ENCODE measurements at regions not wholly inside any gene's neighbourhood (a gene's known extent, or its start where the extent isn't known, plus 50 kb on each side); places are given as distances from the start of the nearest gene placed in this dataset.
"Not testable (repeated sequence)": the region's sequence is repeated elsewhere in the genome, so short reads cannot be mapped to it uniquely, and the experiment has no call there.

DNA sequence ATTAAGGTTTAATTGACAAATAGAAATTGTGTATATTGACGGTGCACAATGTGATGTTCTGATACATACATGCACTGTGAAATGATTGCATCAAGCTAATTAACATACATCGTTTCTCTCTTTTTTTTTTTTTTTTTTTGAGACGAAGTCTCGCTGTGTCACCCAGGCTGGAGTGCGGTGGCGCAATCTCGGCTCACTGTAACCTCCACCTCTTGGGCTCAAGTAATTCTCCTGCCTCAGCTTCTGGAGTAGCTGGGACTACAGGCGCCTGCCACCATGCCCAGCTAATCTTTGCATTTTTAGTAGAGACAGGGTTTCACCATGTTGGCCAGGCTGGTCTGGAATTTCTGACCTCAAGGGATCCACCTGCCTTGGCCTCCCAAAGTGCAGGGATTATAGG is 69.9 kb upstream of the JCAD start:
- not testable (repeated sequence) for H3K9ac ChIP-seq (ENCODE audit: low read depth in 1 of 3, low read length in 3 of 3); H3K36me3 ChIP-seq (ENCODE audit: control insufficient read depth in 3 of 3, insufficient read depth in 3 of 3, low read length in 3 of 3); H3K4me1 ChIP-seq (ENCODE audit: control insufficient read depth in 3 of 3, insufficient read depth in 3 of 3, low read length in 3 of 3); H3K27ac ChIP-seq (ENCODE audit: low read depth, low read length); H3K4me3 ChIP-seq (ENCODE audit: low read length in 3 of 3); H3K27me3 ChIP-seq (ENCODE audit: control insufficient read depth in 3 of 3, insufficient read depth in 3 of 3, low read length in 3 of 3); H3K9me3 ChIP-seq (ENCODE audit: control insufficient read depth in 3 of 3, low read length in 3 of 3)

DNA sequence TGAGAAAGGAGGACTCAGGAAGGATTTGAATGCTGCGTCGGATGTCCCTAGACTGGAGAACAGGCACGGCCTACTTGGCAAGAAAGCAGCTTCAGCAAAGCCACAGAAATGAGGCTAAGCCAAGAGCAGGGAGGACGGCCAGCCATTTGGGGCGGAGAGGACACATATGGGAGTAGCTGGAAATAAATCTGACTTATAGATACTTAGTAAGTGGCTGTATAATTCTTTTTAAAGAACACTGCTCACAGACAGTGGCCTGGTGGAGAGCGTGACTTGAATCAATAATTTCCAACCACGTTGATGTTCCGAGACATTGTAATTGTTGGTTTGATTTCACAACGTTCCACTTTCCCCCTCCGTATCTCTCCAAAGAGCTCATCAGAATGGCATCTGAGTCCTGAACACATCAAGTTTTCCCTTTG is 67.7 kb upstream of the JCAD start:
- H3K27me3 ChIP-seq (ENCODE audit: control insufficient read depth in 3 of 3, insufficient read depth in 3 of 3, low read length in 3 of 3) = no peaks in the 10 kb centered on the region
- no peak overlapping the region for H3K27ac ChIP-seq (ENCODE audit: low read depth, low read length)
- H3K4me1 ChIP-seq (ENCODE audit: control insufficient read depth in 3 of 3, insufficient read depth in 3 of 3, low read length in 3 of 3) = peaks cover 0 to 4% (median 0%) of the 10 kb centered on the region in 3 donors
- no peaks in the 10 kb centered on the region for H3K9me3 ChIP-seq (ENCODE audit: control insufficient read depth in 3 of 3, low read length in 3 of 3)
- H3K36me3 ChIP-seq (ENCODE audit: control insufficient read depth in 3 of 3, insufficient read depth in 3 of 3, low read length in 3 of 3) = no peaks in the 10 kb centered on the region
- H3K4me3 ChIP-seq (ENCODE audit: low read length in 3 of 3) = no peak overlapping the region
- no peak overlapping the region for H3K9ac ChIP-seq (ENCODE audit: low read depth in 1 of 3, low read length in 3 of 3)

DNA sequence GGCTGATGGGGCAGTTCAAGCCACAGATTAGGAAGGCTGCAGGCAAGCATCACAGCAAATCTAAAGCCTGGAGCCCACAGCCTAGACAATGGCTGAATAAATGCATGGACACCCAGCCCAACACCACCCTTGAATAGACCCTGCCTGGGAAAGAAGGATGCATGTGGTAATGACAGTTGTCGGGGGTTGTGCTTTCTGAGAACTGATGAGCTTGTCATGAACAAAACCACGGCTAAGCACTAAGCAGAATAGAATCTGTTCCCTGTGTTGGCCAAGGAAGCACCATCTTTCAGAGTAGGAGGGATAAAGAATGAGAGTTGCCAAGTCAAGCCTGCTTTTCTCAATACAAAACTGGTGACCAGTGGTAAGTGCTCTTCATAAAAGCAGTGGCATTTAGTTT is 66.1 kb upstream of the JCAD start:
- Histone ChIP-seq H3K27me3 (ENCODE audit: control insufficient read depth in 3 of 3, insufficient read depth in 3 of 3, low read length in 3 of 3) (no peaks in the 10 kb centered on the region), H3K4me1 (ENCODE audit: control insufficient read depth in 3 of 3, insufficient read depth in 3 of 3, low read length in 3 of 3) (peaks cover 0 to 4% (median 0%) of the 10 kb centered on the region in 3 donors), H3K4me3 (ENCODE audit: low read length in 3 of 3) (no peak overlapping the region), H3K36me3 (ENCODE audit: control insufficient read depth in 3 of 3, insufficient read depth in 3 of 3, low read length in 3 of 3) (no peaks in the 10 kb centered on the region), H3K9ac (ENCODE audit: low read depth in 1 of 3, low read length in 3 of 3) (no peak overlapping the region), H3K9me3 (ENCODE audit: control insufficient read depth in 3 of 3, low read length in 3 of 3) (no peaks in the 10 kb centered on the region), H3K27ac (ENCODE audit: low read depth, low read length) (no peak overlapping the region)

DNA sequence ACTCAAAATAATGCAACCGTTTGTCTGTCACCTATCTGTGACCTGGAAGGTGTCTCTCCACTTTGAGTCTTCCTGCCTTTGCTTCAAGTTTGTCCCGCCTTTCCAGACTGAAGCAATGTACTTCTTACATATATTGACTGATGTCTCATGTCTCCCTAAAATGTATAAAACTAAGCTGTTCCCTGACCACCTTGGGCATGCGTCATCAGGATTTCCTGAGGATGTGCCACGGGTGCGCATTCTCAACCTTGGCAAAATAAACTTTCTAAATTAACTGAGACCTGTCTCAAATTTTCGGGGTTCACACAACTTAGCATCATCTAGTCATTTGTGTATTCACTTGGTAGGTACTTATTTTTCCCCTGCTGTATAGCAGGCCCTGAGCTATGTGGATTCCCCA is 65.3 kb upstream of the JCAD start:
- no peaks in the 10 kb centered on the region for H3K27me3 ChIP-seq (ENCODE audit: control insufficient read depth in 3 of 3, insufficient read depth in 3 of 3, low read length in 3 of 3)

DNA sequence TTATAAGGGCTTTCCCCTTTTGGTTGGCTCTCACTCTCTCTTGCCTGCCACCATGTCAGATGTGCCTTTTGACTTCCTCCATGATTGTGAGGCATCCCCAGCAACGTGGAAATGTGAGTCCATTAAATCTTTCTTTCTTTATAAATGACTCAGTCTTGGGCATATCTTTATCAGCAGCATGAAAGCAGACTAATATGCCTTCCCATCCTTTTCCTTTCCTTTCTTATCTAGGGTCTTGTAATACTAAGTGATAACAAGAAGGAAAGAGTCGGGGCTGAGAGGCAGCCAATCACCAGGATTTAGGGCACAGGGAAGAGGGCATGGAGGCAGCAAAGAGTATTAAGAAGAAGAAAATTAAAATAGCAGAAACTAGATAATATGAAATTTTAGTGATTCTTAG is 62.0 kb upstream of the JCAD start:
- Histone ChIP-seq H3K27me3 (ENCODE audit: control insufficient read depth in 3 of 3, insufficient read depth in 3 of 3, low read length in 3 of 3) (no peaks in the 10 kb centered on the region), H3K9ac (ENCODE audit: low read depth in 1 of 3, low read length in 3 of 3) (no peak overlapping the region), H3K9me3 (ENCODE audit: control insufficient read depth in 3 of 3, low read length in 3 of 3) (no peaks in the 10 kb centered on the region), H3K36me3 (ENCODE audit: control insufficient read depth in 3 of 3, insufficient read depth in 3 of 3, low read length in 3 of 3) (no peaks in the 10 kb centered on the region), H3K4me3 (ENCODE audit: low read length in 3 of 3) (no peak overlapping the region), H3K27ac (ENCODE audit: low read depth, low read length) (no peak overlapping the region), H3K4me1 (ENCODE audit: control insufficient read depth in 3 of 3, insufficient read depth in 3 of 3, low read length in 3 of 3) (no peaks in the 10 kb centered on the region)

More for the DNA sequence above, 65.3 kb upstream of the JCAD start:
- H3K9me3 ChIP-seq (ENCODE audit: control insufficient read depth in 3 of 3, low read length in 3 of 3) = no peaks in the 10 kb centered on the region
- H3K4me1 ChIP-seq (ENCODE audit: control insufficient read depth in 3 of 3, insufficient read depth in 3 of 3, low read length in 3 of 3) = peaks cover 0 to 4% (median 0%) of the 10 kb centered on the region in 3 donors
- no peak overlapping the region for H3K27ac ChIP-seq (ENCODE audit: low read depth, low read length)
- H3K9ac ChIP-seq (ENCODE audit: low read depth in 1 of 3, low read length in 3 of 3) = no peak overlapping the region
- no peak overlapping the region for H3K4me3 ChIP-seq (ENCODE audit: low read length in 3 of 3)
- H3K36me3 ChIP-seq (ENCODE audit: control insufficient read depth in 3 of 3, insufficient read depth in 3 of 3, low read length in 3 of 3) = no peaks in the 10 kb centered on the region

DNA sequence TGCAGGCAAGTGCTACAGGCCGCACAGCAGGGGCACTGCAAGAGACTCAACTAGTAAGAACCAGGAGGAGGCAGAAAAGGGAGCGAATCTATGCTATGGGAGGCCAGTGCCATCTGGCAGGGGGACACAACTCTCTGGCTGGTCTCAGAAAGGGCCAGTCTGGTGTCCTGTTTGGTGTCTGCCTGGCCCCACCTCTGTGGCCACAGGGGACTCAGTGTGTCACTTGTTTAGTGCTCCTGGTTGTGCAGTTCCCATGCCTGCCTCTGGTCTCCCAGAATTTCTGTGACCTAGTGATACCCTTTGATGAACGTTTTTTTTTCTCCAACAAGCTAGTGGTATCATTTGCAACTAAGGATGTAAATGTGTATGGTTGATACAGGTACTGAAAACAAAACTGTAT is 59.2 kb upstream of the JCAD start:
- Histone ChIP-seq H3K4me3 (ENCODE audit: low read length in 3 of 3) (no peak overlapping the region), H3K27ac (ENCODE audit: low read depth, low read length) (no peak overlapping the region), H3K27me3 (ENCODE audit: control insufficient read depth in 3 of 3, insufficient read depth in 3 of 3, low read length in 3 of 3) (no peaks in the 10 kb centered on the region), H3K9ac (ENCODE audit: low read depth in 1 of 3, low read length in 3 of 3) (no peak overlapping the region), H3K9me3 (ENCODE audit: control insufficient read depth in 3 of 3, low read length in 3 of 3) (no peaks in the 10 kb centered on the region), H3K36me3 (ENCODE audit: control insufficient read depth in 3 of 3, insufficient read depth in 3 of 3, low read length in 3 of 3) (no peaks in the 10 kb centered on the region), H3K4me1 (ENCODE audit: control insufficient read depth in 3 of 3, insufficient read depth in 3 of 3, low read length in 3 of 3) (peaks cover 0 to 3% (median 0%) of the 10 kb centered on the region in 3 donors)

DNA sequence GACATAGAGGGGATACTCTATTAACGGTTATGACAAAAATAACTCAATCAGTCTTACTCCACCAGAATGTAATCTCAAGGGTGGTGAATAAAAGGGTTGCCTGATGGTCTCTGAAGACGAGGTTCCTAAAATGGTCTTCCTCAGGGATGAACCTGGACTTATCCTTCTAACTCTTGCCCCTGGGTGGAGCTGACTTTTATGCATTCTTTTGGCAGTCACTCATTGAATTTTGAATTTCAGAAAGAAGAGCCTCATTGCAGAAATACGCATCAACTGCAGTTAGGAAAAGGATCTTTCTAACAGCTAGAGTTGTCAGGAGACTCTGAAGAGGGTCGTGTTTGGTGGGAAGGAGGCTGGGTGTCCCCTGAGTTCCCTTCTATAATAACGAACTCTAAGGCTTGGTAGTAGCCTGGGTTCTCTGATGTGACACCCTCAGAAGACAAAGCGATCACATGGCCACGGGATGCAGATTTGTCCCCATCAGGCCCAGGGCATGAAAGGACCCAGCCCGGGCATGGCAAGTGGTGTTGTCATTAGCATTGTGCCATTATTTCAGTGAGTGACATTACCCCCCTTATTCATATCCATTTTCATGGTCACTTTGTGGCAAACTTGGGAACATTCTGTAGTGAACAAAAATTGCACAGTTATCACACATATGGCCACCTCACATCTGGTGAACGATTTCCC is 58.6 kb upstream of the JCAD start:
- Histone ChIP-seq H3K4me1 (ENCODE audit: control insufficient read depth in 3 of 3, insufficient read depth in 3 of 3, low read length in 3 of 3) (peaks cover 0 to 3% (median 0%) of the 10 kb centered on the region in 3 donors), H3K9me3 (ENCODE audit: control insufficient read depth in 3 of 3, low read length in 3 of 3) (no peaks in the 10 kb centered on the region)

DNA sequence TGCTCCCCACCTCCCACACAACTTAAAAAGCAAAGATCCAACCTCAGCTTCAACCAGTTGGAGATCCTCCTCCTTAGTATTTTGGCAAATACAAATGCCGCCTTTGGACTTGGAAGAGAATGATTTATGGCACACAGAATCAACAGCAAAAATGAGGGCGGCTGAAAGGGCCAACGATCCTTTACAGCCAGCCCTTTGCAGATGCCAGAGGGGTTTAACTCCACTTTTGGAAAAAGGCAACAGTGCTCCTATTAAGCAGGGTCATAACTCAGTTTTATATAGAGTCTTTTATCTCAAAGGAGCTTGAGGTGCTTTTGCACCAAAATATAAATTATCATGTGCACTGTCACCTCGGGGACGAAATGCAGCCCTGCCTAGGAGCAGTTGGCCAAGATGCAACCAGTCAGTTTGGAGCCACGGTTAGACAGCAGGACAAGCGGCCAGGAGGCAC is 56.7 kb upstream of the JCAD start:
- H3K9me3 ChIP-seq (ENCODE audit: control insufficient read depth in 3 of 3, low read length in 3 of 3) = no peaks in the 10 kb centered on the region
- no peaks in the 10 kb centered on the region for H3K36me3 ChIP-seq (ENCODE audit: control insufficient read depth in 3 of 3, insufficient read depth in 3 of 3, low read length in 3 of 3)
- H3K9ac ChIP-seq (ENCODE audit: low read depth in 1 of 3, low read length in 3 of 3) = no peak overlapping the region
- H3K27ac ChIP-seq (ENCODE audit: low read depth, low read length) = no peak overlapping the region
- H3K4me3 ChIP-seq (ENCODE audit: low read length in 3 of 3) = no peak overlapping the region
- H3K4me1 ChIP-seq (ENCODE audit: control insufficient read depth in 3 of 3, insufficient read depth in 3 of 3, low read length in 3 of 3) = peaks cover 0 to 3% (median 3%) of the 10 kb centered on the region in 3 donors
- peaks cover 0 to 3% (median 0%) of the 10 kb centered on the region in 3 donors for H3K27me3 ChIP-seq (ENCODE audit: control insufficient read depth in 3 of 3, insufficient read depth in 3 of 3, low read length in 3 of 3)

More for the DNA sequence above, 58.6 kb upstream of the JCAD start:
- H3K9ac ChIP-seq (ENCODE audit: low read depth in 1 of 3, low read length in 3 of 3) = no peak overlapping the region
- H3K27me3 ChIP-seq (ENCODE audit: control insufficient read depth in 3 of 3, insufficient read depth in 3 of 3, low read length in 3 of 3) = no peaks in the 10 kb centered on the region
- H3K4me3 ChIP-seq (ENCODE audit: low read length in 3 of 3) = no peak overlapping the region
- H3K27ac ChIP-seq (ENCODE audit: low read depth, low read length) = no peak overlapping the region
- no peaks in the 10 kb centered on the region for H3K36me3 ChIP-seq (ENCODE audit: control insufficient read depth in 3 of 3, insufficient read depth in 3 of 3, low read length in 3 of 3)

DNA sequence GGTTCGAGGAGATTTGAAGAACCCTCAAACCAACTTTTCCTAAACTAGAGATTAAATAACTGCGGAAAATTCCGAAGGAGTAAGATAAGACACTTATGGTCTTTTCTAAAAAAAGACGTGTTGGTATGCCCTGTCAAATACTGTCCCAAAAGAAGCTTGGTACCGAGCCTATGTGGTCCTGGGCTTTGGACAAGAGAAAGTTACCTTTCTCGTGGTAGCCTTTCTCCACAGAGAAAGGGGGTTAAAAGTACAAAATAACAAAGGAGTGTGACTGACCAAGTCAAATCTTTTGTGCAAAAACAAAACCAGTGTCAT is 56.2 kb upstream of the JCAD start:
- Histone ChIP-seq H3K9me3 (ENCODE audit: control insufficient read depth in 3 of 3, low read length in 3 of 3) (peaks cover 0 to 3% (median 0%) of the 10 kb centered on the region in 3 donors), H3K4me1 (ENCODE audit: control insufficient read depth in 3 of 3, insufficient read depth in 3 of 3, low read length in 3 of 3) (peaks cover 0 to 6% (median 3%) of the 10 kb centered on the region in 3 donors), H3K27ac (ENCODE audit: low read depth, low read length) (no peak overlapping the region), H3K9ac (ENCODE audit: low read depth in 1 of 3, low read length in 3 of 3) (no peak overlapping the region), H3K36me3 (ENCODE audit: control insufficient read depth in 3 of 3, insufficient read depth in 3 of 3, low read length in 3 of 3) (no peaks in the 10 kb centered on the region), H3K4me3 (ENCODE audit: low read length in 3 of 3) (no peak overlapping the region), H3K27me3 (ENCODE audit: control insufficient read depth in 3 of 3, insufficient read depth in 3 of 3, low read length in 3 of 3) (peaks cover 0 to 4% (median 3%) of the 10 kb centered on the region in 3 donors)

DNA sequence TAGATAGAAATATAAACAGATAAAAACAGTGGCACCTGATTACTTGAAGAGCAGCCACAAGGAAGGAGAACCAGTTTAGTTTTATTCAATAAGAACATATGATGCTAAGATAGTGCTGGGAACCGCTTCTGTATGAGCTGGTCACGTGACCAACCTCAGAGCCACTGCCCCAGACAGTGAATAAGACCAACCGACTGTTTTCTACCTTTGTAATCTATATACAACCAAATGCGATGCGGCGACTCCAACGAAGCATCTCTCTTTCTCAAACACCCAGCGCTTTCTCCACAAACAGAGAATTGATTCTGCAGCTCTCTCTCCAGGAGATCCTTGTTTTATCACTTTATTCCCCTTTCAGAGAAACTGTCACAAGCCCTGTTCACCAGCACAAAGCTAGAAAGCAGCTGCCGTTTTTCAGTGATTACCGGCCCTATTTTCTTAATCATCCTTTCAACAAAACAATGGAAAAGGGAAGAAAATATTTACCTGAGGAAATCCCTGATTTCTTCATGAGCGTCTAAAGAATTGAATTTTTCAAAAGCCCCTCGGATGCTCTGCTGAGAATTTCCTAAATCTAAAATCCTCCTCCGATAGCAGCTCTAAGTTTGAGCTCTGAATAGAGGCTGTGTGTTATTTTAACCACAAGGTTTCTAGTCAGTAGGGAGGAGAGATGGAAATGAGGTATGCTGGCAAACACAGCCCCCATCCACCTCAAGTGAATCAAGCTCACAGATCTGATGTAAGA is 55.7 kb upstream of the JCAD start:
- Histone ChIP-seq H3K27ac (ENCODE audit: low read depth, low read length) (no peak overlapping the region), H3K36me3 (ENCODE audit: control insufficient read depth in 3 of 3, insufficient read depth in 3 of 3, low read length in 3 of 3) (no peaks in the 10 kb centered on the region), H3K9me3 (ENCODE audit: control insufficient read depth in 3 of 3, low read length in 3 of 3) (peaks cover 0 to 3% (median 0%) of the 10 kb centered on the region in 3 donors), H3K4me3 (ENCODE audit: low read length in 3 of 3) (no peak overlapping the region), H3K4me1 (ENCODE audit: control insufficient read depth in 3 of 3, insufficient read depth in 3 of 3, low read length in 3 of 3) (peaks cover 0 to 6% (median 3%) of the 10 kb centered on the region in 3 donors), H3K27me3 (ENCODE audit: control insufficient read depth in 3 of 3, insufficient read depth in 3 of 3, low read length in 3 of 3) (peaks cover 0 to 5% (median 3%) of the 10 kb centered on the region in 3 donors), H3K9ac (ENCODE audit: low read depth in 1 of 3, low read length in 3 of 3) (peak overlapping the region in 2 of 3 donors; percentile 14 to 55)

Data from skeletal muscle tissue (tissue), 3 donors.